ENCODE measurements at regions not wholly inside any gene's neighbourhood (a gene's known extent, or its start where the extent isn't known, plus 50 kb on each side); places are given as distances from the start of the nearest gene placed in this dataset.

- Histone ChIP-seq H3K9me3 (no peaks in the 10 kb centered on the region), H3K27me3 (no peaks in the 10 kb centered on the region), H3K4me1 (no peaks in the 10 kb centered on the region), H3K4me3 (no peak overlapping the region), H3K36me3 (no peaks in the 10 kb centered on the region), H3K27ac (no peak overlapping the region)
- no peak for TF ChIP-seq POLR2A (IDR thresholded peaks at IDR 0.05)
- TF ChIP-seq CTCF (IDR thresholded peaks at IDR 0.05): no peak
- TF ChIP-seq POLR2AphosphoS5 (IDR thresholded peaks at IDR 0.05): no peak
- intact Hi-C loops (cut with DNase I; ENCODE audit: low total_unique reads): no loop called here
- no peak for DNase-seq (ENCODE audit: low spot score in 2 of 2)
Measured at GRCh38 chr5:61215996-61216395, 53.7 kb upstream of the SMIM15 start.

GRCh38 chr5:61216741-61217140, 54.5 kb upstream of the SMIM15 start:
- Histone ChIP-seq H3K36me3 (no peaks in the 10 kb centered on the region), H3K4me1 (no peaks in the 10 kb centered on the region), H3K4me3 (no peak overlapping the region), H3K27me3 (no peaks in the 10 kb centered on the region), H3K27ac (no peak overlapping the region), H3K9me3 (no peaks in the 10 kb centered on the region)
- intact Hi-C loops (cut with DNase I; ENCODE audit: low total_unique reads): no loop called here
- DNase-seq (ENCODE audit: low spot score in 2 of 2): no peak
- TF ChIP-seq CTCF (IDR thresholded peaks at IDR 0.05): no peak

GRCh38 chr5:61217214-61217613, 54.9 kb upstream of the SMIM15 start:
- intact Hi-C loops (cut with DNase I; ENCODE audit: low total_unique reads): no loop called here
- no peak for DNase-seq (ENCODE audit: low spot score in 2 of 2)
- H3K27me3 ChIP-seq: no peaks in the 10 kb centered on the region
- TF ChIP-seq POLR2AphosphoS5 (IDR thresholded peaks at IDR 0.05): no peak
- no peak for TF ChIP-seq CTCF (IDR thresholded peaks at IDR 0.05)
- no peak for TF ChIP-seq POLR2A (IDR thresholded peaks at IDR 0.05)
- H3K36me3 ChIP-seq: no peaks in the 10 kb centered on the region
- no peaks in the 10 kb centered on the region for H3K9me3 ChIP-seq
- no peak overlapping the region for H3K27ac ChIP-seq
- no peaks in the 10 kb centered on the region for H3K4me1 ChIP-seq
- no peak overlapping the region for H3K4me3 ChIP-seq

GRCh38 chr5:61228229-61228628, 66.0 kb upstream of the SMIM15 start:
- H3K36me3 ChIP-seq: no peaks in the 10 kb centered on the region
- intact Hi-C loops (cut with DNase I; ENCODE audit: low total_unique reads): no loop called here

GRCh38 chr5:61228691-61229280, 66.5 kb upstream of the SMIM15 start:
- Histone ChIP-seq H3K4me1 (no peaks in the 10 kb centered on the region), H3K27ac (no peak overlapping the region), H3K27me3 (no peaks in the 10 kb centered on the region), H3K9me3 (peaks cover 0 to 4% of the 10 kb centered on the region in 2 donors), H3K36me3 (no peaks in the 10 kb centered on the region), H3K4me3 (peak overlapping the region in 1 of 3 donors; percentile 3)
- TF ChIP-seq POLR2AphosphoS5 (IDR thresholded peaks at IDR 0.05) (no peak), CTCF (IDR thresholded peaks at IDR 0.05) (no peak), POLR2A (IDR thresholded peaks at IDR 0.05) (no peak)
- no peak for DNase-seq (ENCODE audit: low spot score in 2 of 2)
- intact Hi-C loops (cut with DNase I; ENCODE audit: low total_unique reads): no loop called here

More at GRCh38 chr5:61228229-61228628, 66.0 kb upstream of the SMIM15 start:
- no peak for DNase-seq (ENCODE audit: low spot score in 2 of 2)
- no peaks in the 10 kb centered on the region for H3K4me1 ChIP-seq
- H3K27ac ChIP-seq: no peak overlapping the region
- H3K27me3 ChIP-seq: no peaks in the 10 kb centered on the region
- H3K9me3 ChIP-seq: peaks cover 0 to 4% of the 10 kb centered on the region in 2 donors
- TF ChIP-seq POLR2A (IDR thresholded peaks at IDR 0.05) (no peak), POLR2AphosphoS5 (IDR thresholded peaks at IDR 0.05) (no peak), CTCF (IDR thresholded peaks at IDR 0.05) (no peak)
- peak overlapping the region in 1 of 3 donors; percentile 3 for H3K4me3 ChIP-seq
